ENCODE measurements at regions not wholly inside any gene's neighbourhood (a gene's known extent, or its start where the extent isn't known, plus 50 kb on each side); places are given as distances from the start of the nearest gene placed in this dataset.

- TF ChIP-seq CTCF (IDR thresholded peaks at IDR 0.05; ENCODE audit: insufficient read depth, low read length, poor library complexity, severe bottlenecking) (no peak), EZH2phosphoT487 (conservative IDR thresholded peaks at IDR 0.05; ENCODE audit: low read length) (no peak)
Measured at GRCh38 chr20:57891014-57891413, 181.2 kb upstream of the PMEPA1 start.
